Kasumi-1 (cell line): ENCODE measurements at regions not wholly inside any gene's neighbourhood (a gene's known extent, or its start where the extent isn't known, plus 50 kb on each side); places are given as distances from the start of the nearest gene placed in this dataset.
A peak's percentile ranks its signal among the peaks of the same experiment; 100 is the strongest.
"Not testable (repeated sequence)": the region's sequence is repeated elsewhere in the genome, so short reads cannot be mapped to it uniquely, and the experiment has no call there.

Source experiments
- DNase-seq, 2 experiments: peaks; one replicate each; lab custom pipeline; 2025; lab: John Stamatoyannopoulos, UW

DNA sequence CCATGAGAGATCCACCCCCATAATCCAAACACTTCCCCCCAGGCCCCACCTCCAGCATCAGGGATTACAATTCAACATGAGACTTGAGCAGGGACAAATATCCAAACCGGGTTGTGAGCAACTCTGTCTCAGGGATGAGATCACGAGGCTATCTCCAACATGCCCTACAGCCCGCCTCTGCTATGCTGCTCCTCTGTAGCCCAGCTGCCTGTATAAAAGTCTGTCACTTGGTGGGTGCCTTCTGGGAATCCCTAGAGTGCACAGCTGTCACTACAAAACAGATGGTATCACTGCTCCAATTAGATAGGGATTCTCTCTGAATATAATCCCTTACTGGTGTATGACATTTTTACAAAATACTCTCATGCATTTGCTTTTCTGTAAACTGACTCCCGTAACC, 114.9 kb upstream of the NANOS1 start:
- no peak for DNase-seq

DNA sequence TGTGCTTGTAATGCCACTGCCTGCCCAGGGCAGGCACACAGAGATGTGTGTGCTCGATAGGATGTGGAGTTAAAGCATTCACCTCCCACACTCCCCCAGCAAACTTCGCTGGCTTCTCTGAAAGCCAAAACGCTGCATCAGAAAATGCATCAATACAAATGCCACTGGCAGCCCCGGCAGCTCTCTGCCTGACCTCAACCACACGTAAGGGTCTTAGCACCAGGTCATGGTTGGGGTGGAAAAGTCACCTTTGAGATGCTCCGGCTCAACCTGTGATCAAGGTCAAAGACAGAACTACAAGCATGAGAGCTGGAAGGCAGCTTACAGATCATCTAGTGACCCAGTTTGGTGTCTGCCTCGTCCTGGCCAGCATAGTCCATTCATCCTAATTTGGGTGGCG, 114.4 kb upstream of the NANOS1 start:
- no peak for DNase-seq

DNA sequence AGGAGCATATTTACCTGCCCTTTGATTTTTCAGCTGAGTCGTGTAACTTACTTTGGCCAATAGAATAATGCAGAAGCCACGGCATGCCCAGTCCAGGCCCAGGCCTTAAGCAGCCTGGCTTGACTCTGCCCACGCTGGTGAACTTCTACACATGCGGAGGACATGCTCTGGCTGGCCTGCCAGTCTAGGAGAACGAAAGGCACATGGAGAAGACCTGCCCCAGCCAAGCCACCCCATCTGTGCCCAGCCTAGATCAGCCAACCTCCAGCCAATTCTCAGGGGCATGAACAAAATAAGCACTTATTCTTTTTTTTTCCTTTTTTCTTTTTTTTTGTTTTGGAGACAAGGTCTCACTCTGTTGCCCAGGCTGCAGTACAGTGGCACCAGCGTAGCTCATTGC, 112.7 kb upstream of the NANOS1 start:
- no peak for DNase-seq

GRCh38 chr10:118917701-118918100, 111.8 kb upstream of the NANOS1 start:
- no peak for DNase-seq

DNA sequence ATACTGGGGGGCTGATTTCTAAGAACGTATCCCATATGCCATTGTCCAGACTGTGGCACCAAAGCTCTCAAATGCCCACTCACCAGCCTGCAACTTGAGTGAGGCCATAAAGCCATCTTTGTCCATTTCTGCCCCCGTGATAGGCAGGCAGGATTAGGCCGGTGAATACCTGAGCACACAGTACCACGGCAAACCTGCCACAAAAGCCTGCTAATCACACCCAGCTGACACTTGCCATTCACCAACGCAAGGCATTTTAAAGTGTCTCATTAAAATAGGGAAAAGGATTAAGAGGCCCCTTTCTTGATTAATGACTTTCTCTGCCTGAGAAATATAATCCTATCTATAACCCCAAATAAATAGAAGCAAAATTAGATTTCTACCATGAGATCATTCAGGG, 111.4 kb upstream of the NANOS1 start:
- no peak for DNase-seq

GRCh38 chr10:118918587-118918986, 110.9 kb upstream of the NANOS1 start:
- no peak for DNase-seq

DNA sequence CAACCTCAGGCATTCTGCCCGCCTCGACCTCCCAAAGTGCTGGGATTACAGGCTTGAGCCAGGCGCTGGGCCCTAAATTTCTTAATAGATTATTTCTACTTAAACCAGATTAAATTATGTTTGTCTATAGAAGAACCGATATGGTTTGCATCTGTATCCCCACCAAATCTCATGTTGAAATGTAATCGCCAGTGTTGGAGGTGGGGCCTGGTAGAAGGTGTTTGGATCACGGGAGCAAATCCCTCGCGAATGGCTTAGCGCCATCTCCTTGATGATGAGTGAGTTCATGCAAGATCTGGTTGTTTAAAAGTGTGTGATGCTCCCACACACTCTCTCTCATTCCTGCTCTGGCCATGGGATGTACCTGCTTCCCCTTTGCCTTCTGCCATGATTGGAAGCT, 109.3 kb upstream of the NANOS1 start:
- no peak for DNase-seq

DNA sequence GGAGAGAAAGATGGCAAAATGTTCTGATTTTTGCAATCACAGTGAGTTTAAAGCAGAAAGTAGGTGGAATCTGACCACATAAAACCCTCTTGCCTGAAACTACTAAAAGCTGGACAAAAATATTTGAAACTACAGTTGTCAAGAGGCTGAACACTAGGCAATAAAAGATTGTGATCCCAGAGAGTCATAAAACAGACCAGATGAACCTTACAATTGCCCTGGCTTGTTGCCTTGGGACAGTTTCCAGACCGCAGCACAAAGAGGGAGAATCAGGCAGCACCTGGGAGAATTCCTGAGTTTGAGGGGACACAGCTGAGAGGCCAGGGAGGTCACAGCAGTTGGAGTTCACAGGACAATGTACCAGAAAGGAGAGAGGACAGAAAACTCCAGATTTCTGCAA, 107.3 kb upstream of the NANOS1 start:
- no peak for DNase-seq

GRCh38 chr10:118922972-118923371, 106.5 kb upstream of the NANOS1 start:
- no peak for DNase-seq

- no peak for DNase-seq
These were observed 105.0 kb upstream of the NANOS1 start for GRCh38 chr10:118924493-118924892.

DNA sequence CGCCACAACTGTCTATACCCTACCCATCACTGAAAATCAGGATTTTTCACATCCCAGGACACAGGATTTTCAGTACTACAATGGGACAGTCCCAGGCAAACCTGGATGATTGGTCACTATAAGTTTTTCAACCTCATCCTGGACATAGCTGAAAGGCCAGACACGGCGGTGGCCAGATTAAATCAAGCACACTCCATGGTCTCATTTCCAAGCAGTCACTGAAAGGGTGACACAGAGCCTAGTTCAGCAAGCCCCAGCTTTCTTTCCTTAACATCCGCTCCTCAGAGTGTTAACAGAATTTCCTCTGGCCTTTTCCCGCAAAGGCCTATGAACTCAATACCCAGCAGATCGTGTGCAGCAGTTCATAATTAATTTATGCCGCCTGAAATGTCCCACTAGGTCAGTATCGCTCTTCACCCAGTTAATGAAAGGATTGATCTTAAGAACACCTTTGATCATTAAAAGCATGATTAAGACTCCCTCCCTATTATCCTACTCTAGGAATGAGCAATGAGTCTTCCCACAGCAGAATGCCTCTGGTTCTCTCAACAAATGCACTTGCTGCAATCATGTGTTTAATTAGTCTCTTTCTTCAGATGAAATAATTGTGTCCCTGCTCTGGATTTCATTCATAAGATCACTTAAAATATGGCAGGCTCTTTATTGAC, 104.0 kb upstream of the NANOS1 start:
- DNase-seq: no peak

- no peak for DNase-seq
These were observed 103.5 kb upstream of the NANOS1 start for GRCh38 chr10:118926072-118926417.

GRCh38 chr10:118926441-118926840, 103.1 kb upstream of the NANOS1 start:
- DNase-seq: no peak

DNA sequence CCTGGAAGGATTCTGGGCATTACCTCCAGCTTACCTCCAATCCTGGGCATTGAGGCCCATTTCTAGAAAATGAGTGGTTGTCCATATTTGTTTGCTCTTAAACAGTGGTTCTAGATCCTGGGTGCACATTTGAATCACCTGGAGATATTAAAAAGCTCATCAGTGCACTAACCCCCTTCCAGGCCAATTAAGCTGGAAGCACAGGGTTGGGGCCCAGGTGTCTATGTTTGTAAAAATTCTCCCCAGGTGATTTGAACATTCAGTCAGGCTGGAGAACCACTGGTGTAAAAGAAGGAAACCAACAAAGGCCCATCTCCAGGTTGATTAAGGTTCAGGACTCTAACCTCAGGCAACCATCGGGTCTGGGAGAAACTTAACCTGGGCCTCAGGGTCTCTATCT, 102.6 kb upstream of the NANOS1 start:
- no peak for DNase-seq

DNA sequence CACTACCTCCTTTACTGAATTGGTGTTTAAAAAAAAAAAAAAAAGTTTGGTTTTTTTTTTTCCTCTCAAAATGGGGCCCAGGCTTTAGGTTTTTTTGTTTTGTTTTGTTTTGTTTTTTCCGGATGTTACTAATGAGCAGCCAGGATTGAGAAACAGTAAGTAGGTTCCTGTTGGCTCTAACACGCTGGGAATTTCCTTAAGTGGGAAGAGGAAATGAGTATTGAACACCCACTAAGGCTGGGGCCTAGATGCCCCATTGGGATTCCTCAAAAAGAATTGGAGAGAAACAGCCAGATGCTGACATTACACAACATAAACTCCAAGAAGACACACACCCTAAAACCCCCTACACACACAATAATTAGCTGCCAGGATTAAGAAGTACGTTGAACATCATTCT, 102.2 kb upstream of the NANOS1 start:
- DNase-seq: no peak

DNA sequence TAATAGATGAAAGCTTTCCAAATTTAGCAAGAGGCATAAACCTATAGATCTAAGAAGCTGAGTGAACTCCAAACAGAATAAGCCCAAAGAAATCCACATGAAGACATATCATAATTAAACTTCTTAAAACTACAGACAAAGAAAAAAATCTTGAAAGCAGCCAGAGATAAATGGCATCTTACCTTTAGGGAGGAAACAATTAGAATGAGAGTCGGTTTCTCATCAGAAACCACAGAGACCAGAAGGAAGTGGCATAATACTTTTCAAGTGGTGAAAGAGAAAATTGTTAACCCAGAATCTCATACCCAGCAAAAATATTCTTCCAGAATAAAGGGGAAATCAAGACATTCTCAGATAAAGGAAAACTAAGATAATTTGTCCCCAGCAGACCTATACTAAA, 98.9 kb upstream of the NANOS1 start:
- peak; percentile 12 to 19 for DNase-seq

- DNase-seq: no peak
These were observed 98.1 kb upstream of the NANOS1 start for GRCh38 chr10:118931436-118931835.

DNA sequence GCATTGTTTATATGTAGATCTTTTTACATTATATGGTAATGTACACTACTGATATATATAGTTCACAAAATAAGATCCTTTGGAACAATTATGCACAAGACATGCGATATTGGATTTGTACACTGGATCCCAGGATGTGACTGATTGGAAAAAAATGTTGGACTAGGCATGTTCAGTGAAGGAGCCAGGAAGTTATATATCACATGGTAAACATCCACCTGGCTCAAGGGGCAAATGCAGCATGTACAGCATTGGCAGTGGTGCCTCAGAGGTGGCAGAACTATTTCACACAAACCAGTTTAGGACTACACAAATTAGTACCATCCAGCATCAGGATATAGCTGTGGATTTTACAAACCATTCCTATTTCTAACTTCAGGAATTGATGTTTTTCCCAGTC, 97.4 kb upstream of the NANOS1 start:
- DNase-seq: not testable (repeated sequence)

DNA sequence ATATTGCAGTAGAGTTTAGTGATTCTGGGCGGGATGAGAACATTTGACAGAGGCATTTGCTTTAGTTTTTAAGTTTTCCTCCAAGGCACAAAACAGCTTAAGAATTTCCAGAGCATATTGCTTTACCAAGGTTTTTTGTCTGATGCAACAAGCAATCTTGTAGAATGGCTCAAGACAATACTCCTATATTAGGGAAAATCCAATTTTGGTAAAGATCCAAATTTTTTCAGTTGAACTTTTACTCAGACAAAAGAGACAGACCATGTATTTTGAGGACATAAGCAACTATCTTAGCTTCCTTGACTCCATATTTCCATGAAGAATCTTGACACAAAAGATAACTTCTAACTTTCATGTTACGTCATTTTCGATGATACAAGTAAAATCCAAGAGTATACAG, 92.3 kb upstream of the NANOS1 start:
- no peak for DNase-seq

- no peak for DNase-seq
These were observed 90.1 kb upstream of the NANOS1 start for GRCh38 chr10:118939211-118940007.

DNA sequence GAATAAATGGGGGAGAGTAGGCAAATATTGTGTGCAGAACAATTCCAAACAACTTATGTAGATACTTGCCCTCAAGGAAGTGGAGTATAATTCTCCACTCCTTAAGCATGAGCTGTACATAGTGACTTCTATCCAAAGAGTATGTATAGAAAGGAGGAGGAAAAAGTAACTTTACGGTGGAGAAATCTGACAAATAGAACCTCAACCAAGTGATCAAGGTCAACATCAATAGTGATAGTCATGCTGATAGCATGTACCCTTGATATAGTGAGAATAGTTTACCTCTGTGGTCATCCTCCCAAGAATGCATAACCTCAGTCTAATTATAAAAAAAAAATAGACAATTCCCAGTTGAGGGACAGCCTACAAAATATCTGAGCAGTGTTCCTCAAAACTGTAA, 89.1 kb upstream of the NANOS1 start:
- no peak for DNase-seq

DNA sequence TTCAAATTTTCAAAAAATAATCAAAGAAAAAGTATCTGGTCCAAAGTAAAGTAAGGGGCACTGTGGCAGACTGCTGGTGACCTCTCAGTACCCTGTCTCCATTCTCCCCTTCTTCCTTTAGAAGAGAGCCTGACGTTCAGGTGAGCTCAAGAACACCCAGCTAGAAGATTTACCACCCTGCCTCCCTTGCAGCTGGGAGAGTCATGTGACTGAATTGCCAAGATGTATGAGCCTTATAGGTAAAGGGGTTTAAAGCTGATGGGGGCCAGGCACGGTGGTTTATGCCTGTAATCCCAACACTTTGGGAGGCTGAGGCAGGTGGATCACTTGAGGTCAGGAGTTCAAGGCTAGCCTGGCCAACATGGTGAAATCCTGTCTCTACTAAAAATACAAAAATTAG, 86.3 kb upstream of the NANOS1 start:
- DNase-seq: no peak

DNA sequence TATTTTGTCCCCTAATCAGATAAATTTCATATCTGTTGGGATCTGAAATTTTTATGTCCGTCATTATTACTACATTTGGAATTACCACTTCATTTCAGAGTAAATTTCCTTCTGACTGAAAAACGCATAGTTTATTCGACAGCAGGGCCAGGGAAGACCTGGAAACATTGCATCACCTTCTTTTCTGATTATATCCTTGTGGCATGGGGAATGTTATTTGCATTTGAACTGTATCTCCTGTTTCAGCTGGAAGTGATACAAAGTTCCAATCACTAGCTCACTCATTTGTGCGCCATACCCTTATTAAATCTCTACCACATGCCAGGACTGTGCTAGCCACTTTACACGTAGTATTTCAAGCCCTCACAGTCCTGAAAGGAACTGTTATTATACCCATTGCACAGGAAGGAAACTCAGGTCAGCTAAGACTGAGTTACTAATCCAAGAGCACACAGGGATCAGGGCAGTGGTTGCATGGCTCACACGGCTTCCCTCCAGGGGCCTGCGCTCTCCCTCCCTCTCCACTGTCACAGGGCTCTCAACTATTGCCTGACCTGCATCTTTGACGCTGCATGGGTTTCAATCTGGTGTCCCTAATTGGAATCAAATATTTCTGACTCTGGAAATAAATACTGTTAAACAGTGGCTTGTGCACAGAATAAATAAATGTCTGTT, 84.4 kb upstream of the NANOS1 start:
- no peak for DNase-seq
